HEK293 (cell line): ENCODE measurements at regions not wholly inside any gene's neighbourhood (a gene's known extent, or its start where the extent isn't known, plus 50 kb on each side); places are given as distances from the start of the nearest gene placed in this dataset.
A peak's percentile ranks its signal among the peaks of the same experiment; 100 is the strongest.

Experiments used
- CTCF ChIA-PET: fragments of 350-600 bp; formaldehyde crosslinking; extraction: SDS; loops from one replicate; lab custom pipeline; 2021; ENCODE audit warnings: antibody characterized with exemption; lab: Yijun Ruan, JAX
- POLR2A ChIA-PET: fragments of 300-600 bp; formaldehyde crosslinking; extraction: SDS; loops from one replicate; lab custom pipeline; 2020; ENCODE audit warnings: antibody characterized with exemption, inconsistent platforms; lab: Yijun Ruan, JAX
- H3K27ac ChIP-seq: fragments of 200-500 bp; sonication (Bioruptor generic); 2 replicates; pipeline ENCODE4 v1.5.1; 2014; ENCODE audit warnings: low read depth, low read length, control low read depth, inconsistent platforms; ENCODE audit errors: extremely low read depth
- H3K36me3 ChIP-seq, 2 experiments: fragments of 200-500 bp in 1 of 2; sonication (Bioruptor generic) in 1 of 2; 1 replicate in 1 of 2; 2 replicates in 1 of 2; pipeline ENCODE4 v1.5.1; 2014 to 2017; ENCODE audit warnings: inconsistent platforms in 2 of 2, low read length in 2 of 2; ENCODE audit not compliant: control insufficient read depth in 2 of 2, insufficient read depth in 1 of 2
- H3K4me1 ChIP-seq: fragments of 200-500 bp; sonication (Bioruptor generic); 2 replicates; pipeline ENCODE4 v1.5.1; 2014; ENCODE audit warnings: mild to moderate bottlenecking, low read length, inconsistent platforms; ENCODE audit not compliant: control insufficient read depth, insufficient read depth
- H3K4me3 ChIP-seq: 2 replicates; pipeline ENCODE4 v1.5.1; 2011; ENCODE audit warnings: low read depth, mild to moderate bottlenecking, control low read depth, low read length, moderate library complexity
- H3K9me3 ChIP-seq: fragments of 200-500 bp; sonication (Bioruptor generic); 2 replicates; pipeline ENCODE4 v1.5.1; 2014; ENCODE audit warnings: low read depth, low read length, inconsistent platforms; ENCODE audit not compliant: control insufficient read depth, insufficient read depth
- EGR2 ChIP-seq: fragments of 450-650 bp; formaldehyde crosslinking; IDR thresholded peaks from 2 replicates; pipeline ENCODE4 v1.5.1; 2016; ENCODE audit warnings: low read depth, missing biosample characterization, missing genetic modification characterization
- HOXD13 ChIP-seq: sonication (generic); formaldehyde crosslinking; IDR thresholded peaks from 2 replicates; pipeline ENCODE4 v1.8.0; 2022; ENCODE audit warnings: missing genetic modification reagents, borderline replicate concordance
- KLF1 ChIP-seq: fragments of 450-650 bp; formaldehyde crosslinking; IDR thresholded peaks from 2 replicates; pipeline ENCODE4 v1.5.1; 2016; ENCODE audit warnings: missing biosample characterization, missing genetic modification characterization
- OSR2 ChIP-seq: fragments of 450-650 bp; formaldehyde crosslinking; IDR thresholded peaks from 2 replicates; pipeline ENCODE4 v1.5.1; 2016; ENCODE audit warnings: missing biosample characterization, missing genetic modification characterization
- PRDM1 ChIP-seq: fragments of 450-650 bp; formaldehyde crosslinking; IDR thresholded peaks from 2 replicates; pipeline ENCODE4; 2016; ENCODE audit warnings: missing biosample characterization, missing genetic modification characterization
- PRDM10 ChIP-seq: fragments of 450-650 bp; formaldehyde crosslinking; IDR thresholded peaks from 2 replicates; pipeline ENCODE4 v1.5.1; 2016; ENCODE audit warnings: missing biosample characterization, missing genetic modification characterization
- SP2 ChIP-seq: fragments of 450-650 bp; formaldehyde crosslinking; IDR thresholded peaks from 2 replicates; pipeline ENCODE4 v1.5.1; 2016; ENCODE audit warnings: missing biosample characterization, missing genetic modification characterization
- ZBTB20 ChIP-seq: fragments of 450-650 bp; formaldehyde crosslinking; IDR thresholded peaks from 2 replicates; pipeline ENCODE4 v1.5.1; 2016; ENCODE audit warnings: missing biosample characterization, missing genetic modification characterization
- ZNF114 ChIP-seq: fragments of 450-650 bp; formaldehyde crosslinking; IDR thresholded peaks from 2 replicates; pipeline ENCODE4 v1.5.0; 2017; ENCODE audit warnings: missing biosample characterization, missing genetic modification characterization
- ZNF184 ChIP-seq: fragments of 450-650 bp; IDR thresholded peaks from 2 replicates; pipeline ENCODE4 v1.5.1; 2018; ENCODE audit warnings: missing biosample characterization, mild to moderate bottlenecking, missing genetic modification characterization
- ZNF19 ChIP-seq: fragments of 450-650 bp; formaldehyde crosslinking; IDR thresholded peaks from 2 replicates; pipeline ENCODE4; 2016; ENCODE audit warnings: missing biosample characterization, missing genetic modification characterization, low read depth
- ZNF292 ChIP-seq: fragments of 450-650 bp; formaldehyde crosslinking; IDR thresholded peaks from 2 replicates; pipeline ENCODE4 v1.5.1; 2016; ENCODE audit warnings: low read depth, missing biosample characterization, missing genetic modification characterization, borderline replicate concordance
- ZNF311 ChIP-seq: fragments of 450-650 bp; formaldehyde crosslinking; IDR thresholded peaks from 2 replicates; pipeline ENCODE4 v1.5.1; 2017; ENCODE audit warnings: missing biosample characterization, missing genetic modification characterization, borderline replicate concordance
- ZNF548 ChIP-seq: fragments of 450-650 bp; formaldehyde crosslinking; IDR thresholded peaks from 2 replicates; pipeline ENCODE4 v1.5.1; 2016; ENCODE audit warnings: missing biosample characterization, missing genetic modification characterization
- ZNF654 ChIP-seq: fragments of 450-650 bp; formaldehyde crosslinking; IDR thresholded peaks from 2 replicates; pipeline ENCODE4 v1.5.1; 2016; ENCODE audit warnings: low read depth, missing biosample characterization, missing genetic modification characterization
- ZNF670 ChIP-seq: fragments of 450-650 bp; formaldehyde crosslinking; IDR thresholded peaks from 2 replicates; pipeline ENCODE4 v1.5.1; 2016; ENCODE audit warnings: missing biosample characterization, missing genetic modification characterization, low read depth
- ZNF843 ChIP-seq: fragments of 450-650 bp; formaldehyde crosslinking; IDR thresholded peaks from 2 replicates; pipeline ENCODE4 v1.5.1; 2016; ENCODE audit warnings: missing biosample characterization, missing genetic modification characterization
- TF ChIP-seq, protein P1 (sequence below): fragments of 450-650 bp; formaldehyde crosslinking; IDR thresholded peaks from 2 replicates; pipeline ENCODE4 v1.5.1; 2016; ENCODE audit warnings: missing biosample characterization, missing genetic modification characterization
- TF ChIP-seq, protein P2 (sequence below): fragments of 450-650 bp; formaldehyde crosslinking; IDR thresholded peaks from 2 replicates; pipeline ENCODE4 v1.5.1; 2017; ENCODE audit warnings: missing biosample characterization, missing genetic modification characterization
- TF ChIP-seq, protein P3 (sequence below): fragments of 450-650 bp; formaldehyde crosslinking; IDR thresholded peaks from 2 replicates; pipeline ENCODE4 v1.5.1; 2017; ENCODE audit warnings: missing biosample characterization, missing genetic modification characterization

DNA sequence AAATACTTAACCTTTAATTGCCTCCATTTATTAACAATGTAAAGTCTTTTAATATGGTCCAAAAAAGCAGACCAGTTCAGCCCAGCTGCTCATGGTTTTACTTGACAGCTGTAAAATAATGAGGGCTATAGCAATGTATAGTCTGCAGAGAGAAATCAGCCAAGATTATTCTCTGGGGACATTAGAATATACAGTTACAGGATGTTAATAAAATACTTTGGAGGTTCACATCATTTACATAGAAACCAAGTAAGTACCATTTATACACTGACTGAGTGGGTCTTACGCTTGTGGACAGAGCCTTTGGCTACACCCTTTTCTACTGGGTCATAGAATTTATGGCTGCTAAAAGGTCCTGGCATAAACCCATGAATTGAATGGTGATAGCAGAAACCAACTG, 340.7 kb upstream of the CELF2 start:
- TF ChIP-seq OSR2 (tag by site-specific recombination): no peak
- no peak for TF ChIP-seq ZNF184 (tag by site-specific recombination)
- H3K36me3 ChIP-seq: no peaks in the 10 kb centered on the region
- POLR2A ChIA-PET: no interaction called here
- CTCF ChIA-PET: interaction anchor here (0.6 to 1.6 kb wide), 11 partner anchors 10 to 1346 kb away, joined by 3 to 7 read pairs (median 4); no protein-coding TSS in a partner anchor
- H3K27ac ChIP-seq: no peak overlapping the region
- no peaks in the 10 kb centered on the region for H3K4me1 ChIP-seq
- no peak overlapping the region for H3K4me3 ChIP-seq
- no peaks in the 10 kb centered on the region for H3K9me3 ChIP-seq

- Histone ChIP-seq H3K27ac (no peak overlapping the region), H3K4me1 (no peaks in the 10 kb centered on the region), H3K9me3 (no peaks in the 10 kb centered on the region)
- POLR2A ChIA-PET: no interaction called here
- no peak for TF ChIP-seq KLF1
- no peak for TF ChIP-seq HOXD13 (CRISPR knock-in tag)
- no peak for TF ChIP-seq ZNF670 (tag by site-specific recombination)
- peak; percentile 32 for TF ChIP-seq ZNF654
- TF ChIP-seq, protein P1, sequence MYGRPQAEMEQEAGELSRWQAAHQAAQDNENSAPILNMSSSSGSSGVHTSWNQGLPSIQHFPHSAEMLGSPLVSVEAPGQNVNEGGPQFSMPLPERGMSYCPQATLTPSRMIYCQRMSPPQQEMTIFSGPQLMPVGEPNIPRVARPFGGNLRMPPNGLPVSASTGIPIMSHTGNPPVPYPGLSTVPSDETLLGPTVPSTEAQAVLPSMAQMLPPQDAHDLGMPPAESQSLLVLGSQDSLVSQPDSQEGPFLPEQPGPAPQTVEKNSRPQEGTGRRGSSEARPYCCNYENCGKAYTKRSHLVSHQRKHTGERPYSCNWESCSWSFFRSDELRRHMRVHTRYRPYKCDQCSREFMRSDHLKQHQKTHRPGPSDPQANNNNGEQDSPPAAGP (tag by site-specific recombination): no peak
- no peak for TF ChIP-seq ZNF548 (tag by site-specific recombination)
- TF ChIP-seq ZNF19 (tag by site-specific recombination): no peak
- TF ChIP-seq PRDM10 (tag by site-specific recombination): no peak
- TF ChIP-seq, all 188 proteins: peak for 1
- Histone ChIP-seq H3K36me3 (no peaks in the 10 kb centered on the region), H3K4me3 (no peak overlapping the region)
- CTCF ChIA-PET: interaction anchor here (0.6 to 1.6 kb wide), 12 partner anchors 11 to 1347 kb away, joined by 3 to 7 read pairs (median 4); no protein-coding TSS in a partner anchor
Observed at GRCh38 chr10:10677479-10677878, 340.2 kb upstream of the CELF2 start.

- Histone ChIP-seq H3K4me1 (no peaks in the 10 kb centered on the region), H3K27ac (no peak overlapping the region), H3K36me3 (no peaks in the 10 kb centered on the region), H3K9me3 (no peaks in the 10 kb centered on the region), H3K4me3 (no peak overlapping the region)
- POLR2A ChIA-PET: no interaction called here
- TF ChIP-seq, protein P2, sequence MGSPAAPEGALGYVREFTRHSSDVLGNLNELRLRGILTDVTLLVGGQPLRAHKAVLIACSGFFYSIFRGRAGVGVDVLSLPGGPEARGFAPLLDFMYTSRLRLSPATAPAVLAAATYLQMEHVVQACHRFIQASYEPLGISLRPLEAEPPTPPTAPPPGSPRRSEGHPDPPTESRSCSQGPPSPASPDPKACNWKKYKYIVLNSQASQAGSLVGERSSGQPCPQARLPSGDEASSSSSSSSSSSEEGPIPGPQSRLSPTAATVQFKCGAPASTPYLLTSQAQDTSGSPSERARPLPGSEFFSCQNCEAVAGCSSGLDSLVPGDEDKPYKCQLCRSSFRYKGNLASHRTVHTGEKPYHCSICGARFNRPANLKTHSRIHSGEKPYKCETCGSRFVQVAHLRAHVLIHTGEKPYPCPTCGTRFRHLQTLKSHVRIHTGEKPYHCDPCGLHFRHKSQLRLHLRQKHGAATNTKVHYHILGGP (tag by site-specific recombination): no peak
- TF ChIP-seq ZBTB20 (tag by site-specific recombination) (no peak), EGR2 (tag by site-specific recombination) (no peak), ZNF114 (tag by site-specific recombination) (no peak), ZNF311 (tag by site-specific recombination) (no peak), ZNF843 (tag by site-specific recombination) (no peak), SP2 (tag by site-specific recombination) (no peak), PRDM1 (tag by site-specific recombination) (no peak), ZNF292 (tag by site-specific recombination) (no peak)
- TF ChIP-seq, protein P3, sequence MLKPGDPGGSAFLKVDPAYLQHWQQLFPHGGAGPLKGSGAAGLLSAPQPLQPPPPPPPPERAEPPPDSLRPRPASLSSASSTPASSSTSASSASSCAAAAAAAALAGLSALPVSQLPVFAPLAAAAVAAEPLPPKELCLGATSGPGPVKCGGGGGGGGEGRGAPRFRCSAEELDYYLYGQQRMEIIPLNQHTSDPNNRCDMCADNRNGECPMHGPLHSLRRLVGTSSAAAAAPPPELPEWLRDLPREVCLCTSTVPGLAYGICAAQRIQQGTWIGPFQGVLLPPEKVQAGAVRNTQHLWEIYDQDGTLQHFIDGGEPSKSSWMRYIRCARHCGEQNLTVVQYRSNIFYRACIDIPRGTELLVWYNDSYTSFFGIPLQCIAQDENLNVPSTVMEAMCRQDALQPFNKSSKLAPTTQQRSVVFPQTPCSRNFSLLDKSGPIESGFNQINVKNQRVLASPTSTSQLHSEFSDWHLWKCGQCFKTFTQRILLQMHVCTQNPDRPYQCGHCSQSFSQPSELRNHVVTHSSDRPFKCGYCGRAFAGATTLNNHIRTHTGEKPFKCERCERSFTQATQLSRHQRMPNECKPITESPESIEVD: no peak
- CTCF ChIA-PET: no interaction called here
Observed at GRCh38 chr10:10680496-10680895, 337.2 kb upstream of the CELF2 start.
